ENCODE measurements at regions not wholly inside any gene's neighbourhood (a gene's known extent, or its start where the extent isn't known, plus 50 kb on each side); places are given as distances from the start of the nearest gene placed in this dataset.
"Not testable (repeated sequence)": the region's sequence is repeated elsewhere in the genome, so short reads cannot be mapped to it uniquely, and the experiment has no call there.

- Histone ChIP-seq H3K27me3 (replicated peaks; ENCODE audit: control insufficient read depth, insufficient read depth, low read length) (no peaks in the 10 kb centered on the region), H3K4me3 (ENCODE audit: low read length) (no peak overlapping the region), H3K9me3 (ENCODE audit: control insufficient read depth, low read length) (no peaks in the 10 kb centered on the region), H3K9ac (ENCODE audit: low read length) (no peak overlapping the region), H3K4me1 (ENCODE audit: control insufficient read depth, insufficient read depth, low read length) (peaks cover 46% of the 10 kb centered on the region), H3K36me3 (ENCODE audit: control insufficient read depth, insufficient read depth, low read length, severe bottlenecking) (no peaks in the 10 kb centered on the region)
- no peak for DNase-seq (ENCODE audit: low read depth)
Measured at GRCh38 chr3:106349191-106349881, 480.5 kb upstream of the CBLB start.

GRCh38 chr3:106355873-106356272 lies 487.1 kb upstream of the CBLB start:
- Histone ChIP-seq H3K36me3 (ENCODE audit: control insufficient read depth, insufficient read depth, low read length, severe bottlenecking) (no peaks in the 10 kb centered on the region), H3K9me3 (ENCODE audit: control insufficient read depth, low read length) (no peaks in the 10 kb centered on the region)
- DNase-seq (ENCODE audit: low read depth): no peak

DNA sequence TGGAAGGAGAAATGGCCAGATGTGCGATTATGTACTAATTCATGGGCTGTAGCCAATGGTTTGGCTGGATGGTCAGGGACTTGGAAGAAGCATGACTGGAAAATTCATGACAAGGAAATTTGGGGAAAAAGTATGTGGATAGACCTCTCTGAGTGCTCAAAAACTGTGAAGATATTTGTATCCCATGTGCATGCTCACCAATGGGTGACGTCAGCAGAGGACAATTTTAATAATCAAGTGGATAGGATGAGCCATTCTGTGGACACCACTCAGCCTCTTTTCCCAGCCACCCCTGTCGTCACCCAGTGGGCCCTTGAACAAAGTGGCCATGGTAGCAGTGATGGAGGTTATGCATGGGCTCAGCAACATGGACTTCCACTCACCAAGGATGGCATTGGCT lies 490.9 kb upstream of the CBLB start:
- Histone ChIP-seq H3K4me3 (ENCODE audit: low read length) (no peak overlapping the region), H3K9me3 (ENCODE audit: control insufficient read depth, low read length) (no peaks in the 10 kb centered on the region), H3K36me3 (ENCODE audit: control insufficient read depth, insufficient read depth, low read length, severe bottlenecking) (no peaks in the 10 kb centered on the region), H3K27me3 (replicated peaks; ENCODE audit: control insufficient read depth, insufficient read depth, low read length) (no peaks in the 10 kb centered on the region), H3K4me1 (ENCODE audit: control insufficient read depth, insufficient read depth, low read length) (no peaks in the 10 kb centered on the region), H3K9ac (ENCODE audit: low read length) (no peak overlapping the region)
- DNase-seq (ENCODE audit: low read depth): no peak

More at GRCh38 chr3:106355873-106356272, 487.1 kb upstream of the CBLB start:
- Histone ChIP-seq H3K4me1 (ENCODE audit: control insufficient read depth, insufficient read depth, low read length) (no peaks in the 10 kb centered on the region), H3K27me3 (replicated peaks; ENCODE audit: control insufficient read depth, insufficient read depth, low read length) (no peaks in the 10 kb centered on the region), H3K4me3 (ENCODE audit: low read length) (no peak overlapping the region), H3K9ac (ENCODE audit: low read length) (no peak overlapping the region)

DNA sequence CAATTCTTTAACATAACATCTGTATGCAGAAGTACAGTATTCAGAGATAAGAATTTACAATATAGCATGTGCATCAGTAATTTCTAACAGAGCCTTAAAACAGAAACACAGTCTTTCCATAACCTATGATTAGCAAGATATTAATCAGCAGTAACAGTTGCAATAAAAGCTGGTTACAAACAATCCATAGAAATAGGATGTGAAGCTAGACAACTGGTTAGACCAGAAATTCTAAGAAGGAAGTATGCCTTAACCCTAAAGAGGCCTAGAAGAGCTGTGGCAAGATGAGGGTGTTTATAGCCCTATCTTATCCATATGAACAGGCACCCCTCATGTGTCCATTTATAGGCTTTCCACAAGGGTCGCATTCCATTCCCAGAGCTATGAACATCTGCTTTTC lies 492.1 kb upstream of the CBLB start:
- not testable (repeated sequence) for DNase-seq (ENCODE audit: low read depth); H3K9me3 ChIP-seq (ENCODE audit: control insufficient read depth, low read length); H3K36me3 ChIP-seq (ENCODE audit: control insufficient read depth, insufficient read depth, low read length, severe bottlenecking)

GRCh38 chr3:106364477-106364876 lies 495.7 kb upstream of the CBLB start:
- H3K27me3 ChIP-seq (replicated peaks; ENCODE audit: control insufficient read depth, insufficient read depth, low read length): no peaks in the 10 kb centered on the region
- no peaks in the 10 kb centered on the region for H3K36me3 ChIP-seq (ENCODE audit: control insufficient read depth, insufficient read depth, low read length, severe bottlenecking)
- no peaks in the 10 kb centered on the region for H3K9me3 ChIP-seq (ENCODE audit: control insufficient read depth, low read length)
- no peak overlapping the region for H3K4me3 ChIP-seq (ENCODE audit: low read length)
- H3K9ac ChIP-seq (ENCODE audit: low read length): no peak overlapping the region
- H3K4me1 ChIP-seq (ENCODE audit: control insufficient read depth, insufficient read depth, low read length): peaks cover 7% of the 10 kb centered on the region
- no peak for DNase-seq (ENCODE audit: low read depth)

More for the DNA sequence above, 492.1 kb upstream of the CBLB start:
- H3K9ac ChIP-seq (ENCODE audit: low read length); H3K27me3 ChIP-seq (replicated peaks; ENCODE audit: control insufficient read depth, insufficient read depth, low read length); H3K4me3 ChIP-seq (ENCODE audit: low read length); H3K4me1 ChIP-seq (ENCODE audit: control insufficient read depth, insufficient read depth, low read length): not testable (repeated sequence)

DNA sequence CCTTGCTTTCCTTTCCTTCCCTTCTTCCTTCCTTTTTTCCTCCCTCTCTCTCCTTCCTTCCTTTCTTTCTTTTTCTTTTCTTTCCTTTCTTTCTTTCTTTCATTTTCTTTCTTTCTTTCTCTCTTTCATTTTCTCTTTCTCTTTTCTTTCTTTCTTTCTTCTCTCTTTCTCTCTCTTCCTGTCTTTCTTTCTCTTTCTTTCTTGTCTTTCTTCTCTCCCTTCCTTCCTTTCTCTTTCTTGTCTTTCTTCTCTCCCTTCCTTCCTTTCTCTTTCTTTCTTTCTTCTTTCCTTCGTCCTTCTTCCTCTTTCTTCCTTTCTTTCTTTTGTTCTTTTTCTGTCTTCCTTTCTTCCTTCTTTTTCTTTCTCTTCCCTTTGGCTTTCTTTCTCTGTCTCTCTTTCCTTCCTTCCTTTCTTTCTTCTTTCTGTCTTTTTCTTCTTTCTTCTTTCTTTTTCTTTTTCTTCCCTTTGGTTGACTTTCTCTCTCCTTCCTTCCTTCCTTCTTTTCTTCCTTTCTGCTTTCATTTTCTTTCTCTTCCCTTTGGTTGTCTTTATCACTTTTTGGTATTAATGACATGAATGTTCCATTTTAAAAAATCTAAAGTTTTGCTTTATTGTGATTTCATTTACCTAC lies 496.4 kb upstream of the CBLB start:
- Histone ChIP-seq H3K4me1 (ENCODE audit: control insufficient read depth, insufficient read depth, low read length) (peaks cover 7% of the 10 kb centered on the region), H3K9ac (ENCODE audit: low read length) (no peak overlapping the region), H3K4me3 (ENCODE audit: low read length) (no peak overlapping the region), H3K27me3 (replicated peaks; ENCODE audit: control insufficient read depth, insufficient read depth, low read length) (no peaks in the 10 kb centered on the region), H3K9me3 (ENCODE audit: control insufficient read depth, low read length) (no peaks in the 10 kb centered on the region), H3K36me3 (ENCODE audit: control insufficient read depth, insufficient read depth, low read length, severe bottlenecking) (no peaks in the 10 kb centered on the region)
- DNase-seq (ENCODE audit: low read depth): no peak

DNA sequence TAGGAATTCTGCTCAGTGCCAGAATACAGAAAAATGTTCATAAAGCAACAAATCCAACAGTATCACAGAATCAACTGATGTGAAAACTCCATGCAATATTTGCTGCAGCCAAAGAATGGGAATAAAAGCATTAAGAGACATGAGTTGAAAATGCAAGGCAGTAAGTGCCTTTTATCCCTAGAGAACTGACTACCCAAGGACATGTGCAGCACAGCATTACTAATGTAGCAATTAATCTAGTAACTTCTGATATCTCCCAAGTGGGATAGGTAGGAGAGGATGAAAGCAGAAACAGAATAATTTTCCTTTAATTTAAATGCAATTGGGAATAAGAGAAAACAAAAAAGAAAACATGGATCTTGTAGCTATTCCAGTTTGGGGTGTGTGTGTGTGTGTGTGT lies 497.5 kb upstream of the CBLB start:
- H3K9me3 ChIP-seq (ENCODE audit: control insufficient read depth, low read length): no peaks in the 10 kb centered on the region
- no peak overlapping the region for H3K4me3 ChIP-seq (ENCODE audit: low read length)
- H3K27me3 ChIP-seq (replicated peaks; ENCODE audit: control insufficient read depth, insufficient read depth, low read length): no peaks in the 10 kb centered on the region
- DNase-seq (ENCODE audit: low read depth): no peak
- no peak overlapping the region for H3K9ac ChIP-seq (ENCODE audit: low read length)
- H3K36me3 ChIP-seq (ENCODE audit: control insufficient read depth, insufficient read depth, low read length, severe bottlenecking): no peaks in the 10 kb centered on the region
- peaks cover 7% of the 10 kb centered on the region for H3K4me1 ChIP-seq (ENCODE audit: control insufficient read depth, insufficient read depth, low read length)

DNA sequence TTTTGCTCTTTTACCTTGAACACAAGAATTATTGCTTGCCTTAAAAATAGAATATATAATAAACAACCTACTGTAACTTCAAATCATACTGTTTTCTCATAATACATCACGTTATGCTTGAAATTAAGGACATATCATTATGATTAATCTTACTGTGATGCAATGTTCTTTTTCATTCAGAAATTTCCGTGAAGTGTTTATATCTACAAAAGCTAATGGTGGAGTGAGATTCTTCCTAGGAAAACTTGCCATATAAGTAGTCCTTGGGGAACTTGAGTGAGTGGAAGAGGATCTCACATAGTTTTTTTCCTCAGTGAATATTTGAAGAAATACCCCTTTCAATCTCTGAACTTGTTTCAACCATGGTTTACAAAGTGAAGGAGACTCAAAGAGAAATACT lies 498.7 kb upstream of the CBLB start:
- Histone ChIP-seq H3K9ac (ENCODE audit: low read length) (no peak overlapping the region), H3K27me3 (replicated peaks; ENCODE audit: control insufficient read depth, insufficient read depth, low read length) (no peaks in the 10 kb centered on the region), H3K4me3 (ENCODE audit: low read length) (no peak overlapping the region), H3K9me3 (ENCODE audit: control insufficient read depth, low read length) (no peaks in the 10 kb centered on the region), H3K36me3 (ENCODE audit: control insufficient read depth, insufficient read depth, low read length, severe bottlenecking) (no peaks in the 10 kb centered on the region), H3K4me1 (ENCODE audit: control insufficient read depth, insufficient read depth, low read length) (peaks cover 7% of the 10 kb centered on the region)
- no peak for DNase-seq (ENCODE audit: low read depth)

DNA sequence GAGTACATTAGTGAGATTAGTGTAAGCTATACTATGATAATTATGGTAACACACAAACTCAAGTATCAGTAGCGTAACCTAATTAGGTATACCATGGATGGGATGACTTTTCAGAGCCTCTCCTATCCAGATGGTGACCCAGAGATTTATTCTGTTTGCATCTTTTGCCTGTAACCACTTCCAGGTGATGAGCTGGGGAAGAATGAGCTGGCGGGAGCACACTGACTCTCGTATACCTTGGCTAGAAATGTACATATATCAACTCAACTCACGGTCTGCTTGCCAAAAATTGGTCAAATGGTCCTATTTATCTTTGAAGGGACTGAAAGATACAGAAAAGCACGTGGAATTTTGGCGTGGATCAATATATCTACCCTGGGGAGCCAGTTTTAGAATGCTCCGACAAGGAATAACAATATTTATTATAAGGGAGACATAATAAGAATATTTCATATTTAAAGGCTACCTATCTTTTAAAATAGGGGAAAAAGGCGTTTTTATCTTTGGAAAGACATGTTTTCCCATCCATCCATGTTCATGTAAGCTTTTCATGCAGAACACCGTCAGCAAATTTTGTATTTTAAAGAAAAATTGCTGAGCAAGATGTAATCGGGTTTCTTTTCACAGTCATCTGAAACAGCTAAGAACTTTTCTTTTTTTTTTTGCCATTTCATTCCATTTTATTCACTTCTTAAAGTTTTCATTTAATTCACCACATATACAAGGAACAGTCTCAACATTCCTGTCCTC lies 502.6 kb upstream of the CBLB start:
- H3K9ac ChIP-seq (ENCODE audit: low read length): no peak overlapping the region
- no peaks in the 10 kb centered on the region for H3K27me3 ChIP-seq (replicated peaks; ENCODE audit: control insufficient read depth, insufficient read depth, low read length)
- peaks cover 7% of the 10 kb centered on the region for H3K4me1 ChIP-seq (ENCODE audit: control insufficient read depth, insufficient read depth, low read length)
- no peaks in the 10 kb centered on the region for H3K36me3 ChIP-seq (ENCODE audit: control insufficient read depth, insufficient read depth, low read length, severe bottlenecking)
- no peaks in the 10 kb centered on the region for H3K9me3 ChIP-seq (ENCODE audit: control insufficient read depth, low read length)
- H3K4me3 ChIP-seq (ENCODE audit: low read length): no peak overlapping the region
- no peak for DNase-seq (ENCODE audit: low read depth)

GRCh38 chr3:106371971-106372805 lies 503.4 kb upstream of the CBLB start:
- no peak overlapping the region for H3K9ac ChIP-seq (ENCODE audit: low read length)
- H3K36me3 ChIP-seq (ENCODE audit: control insufficient read depth, insufficient read depth, low read length, severe bottlenecking): no peaks in the 10 kb centered on the region
- peaks cover 7% of the 10 kb centered on the region for H3K4me1 ChIP-seq (ENCODE audit: control insufficient read depth, insufficient read depth, low read length)
- H3K9me3 ChIP-seq (ENCODE audit: control insufficient read depth, low read length): no peaks in the 10 kb centered on the region
- H3K4me3 ChIP-seq (ENCODE audit: low read length): no peak overlapping the region
- no peaks in the 10 kb centered on the region for H3K27me3 ChIP-seq (replicated peaks; ENCODE audit: control insufficient read depth, insufficient read depth, low read length)
- DNase-seq (ENCODE audit: low read depth): no peak

GRCh38 chr3:106372806-106373190 lies 504.0 kb upstream of the CBLB start:
- no peaks in the 10 kb centered on the region for H3K9me3 ChIP-seq (ENCODE audit: control insufficient read depth, low read length)
- H3K27me3 ChIP-seq (replicated peaks; ENCODE audit: control insufficient read depth, insufficient read depth, low read length): no peaks in the 10 kb centered on the region
- no peak for DNase-seq (ENCODE audit: low read depth)
- H3K36me3 ChIP-seq (ENCODE audit: control insufficient read depth, insufficient read depth, low read length, severe bottlenecking): no peaks in the 10 kb centered on the region
- no peak overlapping the region for H3K9ac ChIP-seq (ENCODE audit: low read length)
- peaks cover 4% of the 10 kb centered on the region for H3K4me1 ChIP-seq (ENCODE audit: control insufficient read depth, insufficient read depth, low read length)
- H3K4me3 ChIP-seq (ENCODE audit: low read length): no peak overlapping the region
